Fibroblast of skin of right biceps (primary cell): ENCODE measurements at regions not wholly inside any gene's neighbourhood (a gene's known extent, or its start where the extent isn't known, plus 50 kb on each side); places are given as distances from the start of the nearest gene placed in this dataset.
"Not testable (repeated sequence)": the region's sequence is repeated elsewhere in the genome, so short reads cannot be mapped to it uniquely, and the experiment has no call there.

Source experiments
- DNase-seq: peaks from one replicate; pipeline ENCODE4 v3.0.0-alpha.2; 2013

- DNase-seq = no peak
Measured at GRCh38 chr3:135559802-135560201, 405.7 kb upstream of the PPP2R3A start.

GRCh38 chr3:135560847-135561246, 404.7 kb upstream of the PPP2R3A start:
- no peak for DNase-seq

GRCh38 chr3:135564696-135565095, 400.8 kb upstream of the PPP2R3A start:
- no peak for DNase-seq

GRCh38 chr3:135565546-135565945, 400.0 kb upstream of the PPP2R3A start:
- DNase-seq = peak; percentile 21

GRCh38 chr3:135567223-135567622, 398.3 kb upstream of the PPP2R3A start:
- no peak for DNase-seq

GRCh38 chr3:135576751-135577150, 388.8 kb upstream of the PPP2R3A start:
- no peak for DNase-seq

- no peak for DNase-seq
Measured at GRCh38 chr3:135581806-135582205, 383.7 kb upstream of the PPP2R3A start.

GRCh38 chr3:135582800-135583199, 382.7 kb upstream of the PPP2R3A start:
- DNase-seq = no peak

- no peak for DNase-seq
Measured at GRCh38 chr3:135596563-135596962, 369.0 kb upstream of the PPP2R3A start.

- DNase-seq = no peak
Measured at GRCh38 chr3:135597855-135598254, 367.7 kb upstream of the PPP2R3A start.

- DNase-seq = no peak
Measured at GRCh38 chr3:135598597-135598996, 366.9 kb upstream of the PPP2R3A start.

- not testable (repeated sequence) for DNase-seq
Measured at GRCh38 chr3:135604512-135604911, 361.0 kb upstream of the PPP2R3A start.

GRCh38 chr3:135618123-135618522, 347.4 kb upstream of the PPP2R3A start:
- DNase-seq = no peak

GRCh38 chr3:135621184-135621920, 344.2 kb upstream of the PPP2R3A start:
- no peak for DNase-seq

- DNase-seq = no peak
Measured at GRCh38 chr3:135622215-135622614, 343.3 kb upstream of the PPP2R3A start.

- DNase-seq = no peak
Measured at GRCh38 chr3:135622656-135623055, 342.9 kb upstream of the PPP2R3A start.

GRCh38 chr3:135623558-135623957, 342.0 kb upstream of the PPP2R3A start:
- no peak for DNase-seq

- DNase-seq = no peak
Measured at GRCh38 chr3:135627057-135627456, 338.5 kb upstream of the PPP2R3A start.

GRCh38 chr3:135629701-135630408, 335.7 kb upstream of the PPP2R3A start:
- DNase-seq = no peak

GRCh38 chr3:135632556-135633065, 332.9 kb upstream of the PPP2R3A start:
- DNase-seq = no peak

GRCh38 chr3:135633078-135633477, 332.4 kb upstream of the PPP2R3A start:
- no peak for DNase-seq

GRCh38 chr3:135636596-135636995, 328.9 kb upstream of the PPP2R3A start:
- no peak for DNase-seq

- no peak for DNase-seq
Measured at GRCh38 chr3:135637013-135637412, 328.5 kb upstream of the PPP2R3A start.

GRCh38 chr3:135641761-135642160, 323.8 kb upstream of the PPP2R3A start:
- DNase-seq = no peak
